PC-3 (cell line): ENCODE measurements at regions not wholly inside any gene's neighbourhood (a gene's known extent, or its start where the extent isn't known, plus 50 kb on each side); places are given as distances from the start of the nearest gene placed in this dataset.

Experiments
- ATAC-seq: fragments of 200-7000 bp; cut with Tn5 transposase; 2 replicates; pipeline ENCODE4 v1.9.1; 2020; ENCODE audit warnings: mild to moderate bottlenecking, moderate library complexity
- BruUV-seq: library from RNA; stranded (reverse); fragments of 400-500 nt; replicated peaks from 2 replicates; lab custom pipeline; 2021; lab: Mats Ljungman, UMichigan
- CTCF ChIA-PET: fragments of 300-600 bp; sonication (Branson Sonifier 250); formaldehyde crosslinking; loops from one replicate; lab custom pipeline; 2022; ENCODE audit warnings: antibody characterized with exemption; lab: Charles Lee
- POLR2A ChIA-PET: fragments of 300-600 bp; sonication (Branson Sonifier 250); formaldehyde crosslinking; loops from one replicate; lab custom pipeline; 2022; ENCODE audit warnings: antibody characterized with exemption; ENCODE audit not compliant: unreplicated experiment; lab: Charles Lee
- DNase-seq: peaks from one replicate; pipeline ENCODE4 v3.0.0-alpha.2; 2015
- H2AFZ ChIP-seq: fragments of 300-600 bp; sonication (generic); 2 replicates; pipeline ENCODE4 v1.6.0; 2016; ENCODE audit warnings: antibody characterized with exemption, low read length
- H3F3A ChIP-seq: fragments of 300-600 bp; sonication (generic); one replicate; pipeline ENCODE4 v1.6.0; 2017; ENCODE audit warnings: antibody characterized with exemption, low read length, control low read depth, mild to moderate bottlenecking; ENCODE audit not compliant: unreplicated experiment
- H3K27ac ChIP-seq: fragments of 300-600 bp; sonication (generic); 2 replicates; pipeline ENCODE4 v1.5.1; 2016; ENCODE audit warnings: mild to moderate bottlenecking, low read length
- H3K27me3 ChIP-seq: fragments of 300-600 bp; sonication (generic); 2 replicates; pipeline ENCODE4 v1.6.1; 2016; ENCODE audit warnings: low read length, mixed read lengths
- H3K36me3 ChIP-seq: fragments of 300-600 bp; sonication (generic); 2 replicates; pipeline ENCODE4 v1.6.1; 2016; ENCODE audit warnings: low read depth, mixed run types, low read length, mixed read lengths
- H3K4me1 ChIP-seq: fragments of 300-600 bp; sonication (generic); 2 replicates; pipeline ENCODE4 v1.5.1; 2016; ENCODE audit warnings: low read length; ENCODE audit not compliant: insufficient read depth
- H3K4me2 ChIP-seq: fragments of 300-600 bp; sonication (generic); 2 replicates; pipeline ENCODE4 v1.6.0; 2016; ENCODE audit warnings: low read length
- H3K4me3 ChIP-seq: fragments of 300-600 bp; sonication (generic); 2 replicates; pipeline ENCODE4 v1.5.1; 2016; ENCODE audit warnings: mild to moderate bottlenecking, low read length, mixed read lengths
- H3K79me2 ChIP-seq: fragments of 300-600 bp; sonication (generic); 2 replicates; pipeline ENCODE4 v1.6.1; 2017; ENCODE audit warnings: low read length, mixed read lengths
- H3K9ac ChIP-seq: fragments of 300-600 bp; sonication (generic); 2 replicates; pipeline ENCODE4 v1.6.0; 2016; ENCODE audit warnings: mild to moderate bottlenecking, low read length
- H3K9me2 ChIP-seq: fragments of 300-600 bp; sonication (generic); replicated peaks from 2 replicates; pipeline ENCODE4 v1.6.1; 2016; ENCODE audit warnings: mixed run types, low read length, mixed read lengths
- H3K9me3 ChIP-seq: fragments of 300-600 bp; sonication (generic); 2 replicates; pipeline ENCODE4 v1.6.1; 2016; ENCODE audit warnings: low read length, mixed read lengths
- H4K20me1 ChIP-seq: fragments of 300-600 bp; sonication (generic); 2 replicates; pipeline ENCODE4 v1.6.1; 2016; ENCODE audit warnings: low read length, mixed read lengths
- CTCF ChIP-seq: fragments of 300-600 bp; sonication (generic); conservative IDR thresholded peaks from 2 replicates; pipeline ENCODE4 v1.5.1; 2017; ENCODE audit warnings: antibody characterized with exemption, low read depth, mild to moderate bottlenecking, low read length
- EZH2 ChIP-seq: fragments of 300-600 bp; sonication (generic); IDR thresholded peaks from one replicate; pipeline ENCODE4 v1.6.1; 2017; ENCODE audit warnings: antibody characterized with exemption, mild to moderate bottlenecking, low read length; ENCODE audit not compliant: unreplicated experiment
- EZH2phosphoT487 ChIP-seq: fragments of 300-600 bp; sonication (generic); IDR thresholded peaks from 2 replicates; pipeline ENCODE4 v1.6.1; 2018; ENCODE audit warnings: mild to moderate bottlenecking, antibody characterized with exemption, low read length, borderline replicate concordance
- intact Hi-C: fragments of 100-400 bp; cut with micrococcal nuclease; formaldehyde crosslinking; loops from 2 replicates; pipeline ENCODE4 v1.9.0; 2023

- H3K79me2 ChIP-seq, result no peaks in the 10 kb centered on the region
- TF ChIP-seq CTCF (no peak), EZH2 (no peak), EZH2phosphoT487 (no peak)
- peak; percentile 49 for DNase-seq
- H4K20me1 ChIP-seq, result no peaks in the 10 kb centered on the region
- no peaks in the 10 kb centered on the region for H3K9me3 ChIP-seq
- no peaks in the 10 kb centered on the region for H3K36me3 ChIP-seq
- H3K9me2 ChIP-seq, result no peaks in the 10 kb centered on the region
- intact Hi-C loops, result no loop called here
- CTCF ChIA-PET, result no interaction called here
- POLR2A ChIA-PET, result no interaction called here
- no peaks in the 10 kb centered on the region for H3F3A ChIP-seq
- no TSS peak for BruUV-seq
- H3K27me3 ChIP-seq, result no peaks in the 10 kb centered on the region
- H3K27ac ChIP-seq, result no peak overlapping the region
- no peak overlapping the region for H2AFZ ChIP-seq
- no peak overlapping the region for H3K9ac ChIP-seq
- no peak overlapping the region for H3K4me3 ChIP-seq
- no peak for ATAC-seq
- H3K4me1 ChIP-seq, result no peaks in the 10 kb centered on the region
- H3K4me2 ChIP-seq, result no peak overlapping the region
Measured at GRCh38 chr2:153408710-153409385, 69.7 kb downstream of the RPRM start.

- no peaks in the 10 kb centered on the region for H3K9me3 ChIP-seq
- no peak overlapping the region for H3K27ac ChIP-seq
- H3K36me3 ChIP-seq, result no peaks in the 10 kb centered on the region
- no TSS peak for BruUV-seq
- DNase-seq (no peak), ATAC-seq (no peak)
- intact Hi-C loops, result no loop called here
- H4K20me1 ChIP-seq, result no peaks in the 10 kb centered on the region
- no peaks in the 10 kb centered on the region for H3F3A ChIP-seq
- no peak for TF ChIP-seq EZH2phosphoT487
- no peak for TF ChIP-seq EZH2
- no peak for TF ChIP-seq CTCF
- no peaks in the 10 kb centered on the region for H3K79me2 ChIP-seq
- no peaks in the 10 kb centered on the region for H3K9me2 ChIP-seq
- ChIA-PET POLR2A (no interaction called here), CTCF (no interaction called here)
- no peak overlapping the region for H2AFZ ChIP-seq
- no peak overlapping the region for H3K9ac ChIP-seq
- H3K4me2 ChIP-seq, result no peak overlapping the region
- no peaks in the 10 kb centered on the region for H3K27me3 ChIP-seq
- no peak overlapping the region for H3K4me3 ChIP-seq
- H3K4me1 ChIP-seq, result no peaks in the 10 kb centered on the region
Measured at GRCh38 chr2:153405196-153405595, 73.4 kb downstream of the RPRM start.

- H3F3A ChIP-seq, result no peaks in the 10 kb centered on the region
- TF ChIP-seq CTCF, result no peak
- H3K4me1 ChIP-seq, result no peaks in the 10 kb centered on the region
- H2AFZ ChIP-seq, result no peak overlapping the region
- H3K27ac ChIP-seq, result no peak overlapping the region
- intact Hi-C loops, result no loop called here
- H3K9ac ChIP-seq, result no peak overlapping the region
- no peaks in the 10 kb centered on the region for H3K9me3 ChIP-seq
- no TSS peak for BruUV-seq
- H3K36me3 ChIP-seq, result no peaks in the 10 kb centered on the region
- ATAC-seq (no peak), DNase-seq (no peak)
- H3K9me2 ChIP-seq, result no peaks in the 10 kb centered on the region
- H4K20me1 ChIP-seq, result no peaks in the 10 kb centered on the region
- POLR2A ChIA-PET, result no interaction called here
- no peak overlapping the region for H3K4me2 ChIP-seq
- CTCF ChIA-PET, result no interaction called here
- H3K79me2 ChIP-seq, result no peaks in the 10 kb centered on the region
- H3K4me3 ChIP-seq, result no peak overlapping the region
- no peaks in the 10 kb centered on the region for H3K27me3 ChIP-seq
Measured at GRCh38 chr2:153404792-153405191, 73.8 kb downstream of the RPRM start.
